Naive B cell (primary cell): ENCODE measurements at regions not wholly inside any gene's neighbourhood (a gene's known extent, or its start where the extent isn't known, plus 50 kb on each side); places are given as distances from the start of the nearest gene placed in this dataset.

Experiments
- ATAC-seq, 2 donors: fragments of 150-1000 bp; cut with Tn5 transposase; 2 replicates each; pipeline ENCODE4 v1.10.0; 2021; ENCODE audit warnings: low read depth in 2 of 2, mild to moderate bottlenecking in 2 of 2, moderate library complexity in 2 of 2
- DNase-seq: peaks from one replicate; pipeline ENCODE4 v3.0.0; 2022
- H3K27ac Mint-ChIP-seq, 6 donors: one replicate each; pipeline ENCODE4 v1.8.0; 2020 to 2022; ENCODE audit warnings: mild to moderate bottlenecking in 6 of 6, mixed read lengths in 6 of 6, moderate library complexity in 5 of 6, inconsistent platforms in 2 of 6
- H3K27me3 Mint-ChIP-seq, 3 donors: one replicate each; pipeline ENCODE4 v1.8.0; 2021 to 2022; ENCODE audit warnings: mixed read lengths in 3 of 3, mild to moderate bottlenecking in 1 of 3
- H3K36me3 Mint-ChIP-seq, 2 donors: one replicate each; pipeline ENCODE4 v1.8.0; 2020 to 2022; ENCODE audit warnings: mixed read lengths in 2 of 2, inconsistent platforms in 1 of 2, mild to moderate bottlenecking in 1 of 2
- H3K4me1 Mint-ChIP-seq, 3 donors: one replicate each; pipeline ENCODE4 v1.8.0; 2020 to 2022; ENCODE audit warnings: mixed read lengths in 3 of 3, inconsistent platforms in 1 of 3, mild to moderate bottlenecking in 1 of 3, moderate library complexity in 1 of 3
- H3K4me3 Mint-ChIP-seq, 8 donors: one replicate each; pipeline ENCODE4 v1.8.0; 2020 to 2022; ENCODE audit warnings: mild to moderate bottlenecking in 8 of 8, mixed read lengths in 8 of 8, moderate library complexity in 8 of 8, inconsistent platforms in 2 of 8
- H3K9me3 Mint-ChIP-seq, 7 donors: one replicate each; pipeline ENCODE4 v1.8.0; 2020 to 2022; ENCODE audit warnings: mixed read lengths in 7 of 7, mild to moderate bottlenecking in 5 of 7, inconsistent platforms in 2 of 7, moderate library complexity in 1 of 7

DNA sequence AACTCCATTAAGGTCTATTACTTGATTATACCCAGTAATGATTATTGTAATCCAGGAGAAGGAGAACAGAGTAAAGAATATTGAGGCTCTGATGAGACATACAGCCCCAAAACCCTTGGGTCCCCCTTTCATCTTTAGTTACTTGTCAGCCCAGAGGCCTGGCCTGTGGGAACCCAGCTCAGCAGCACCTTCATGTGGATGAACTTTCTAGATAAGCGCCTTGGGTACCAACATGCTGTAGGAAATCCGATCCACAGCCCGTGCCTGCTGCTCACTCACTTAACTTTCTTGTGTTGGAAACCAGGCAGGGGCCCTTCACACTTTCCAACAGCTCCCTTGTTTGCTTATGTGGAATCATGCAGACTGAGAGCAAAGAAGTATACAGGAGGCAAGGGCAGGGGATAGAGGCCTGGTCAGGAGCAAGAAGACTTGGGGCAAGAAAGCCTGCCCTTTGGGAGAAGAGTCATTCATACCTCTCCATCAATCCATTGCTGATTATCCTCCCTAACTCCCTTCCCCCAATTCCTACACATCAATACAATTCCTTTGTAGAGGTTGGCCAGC, 64.0 kb upstream of the SOX9 start:
- H3K36me3 Mint-ChIP-seq, result no peaks in the 10 kb centered on the region
- H3K4me1 Mint-ChIP-seq, result no peaks in the 10 kb centered on the region
- ATAC-seq (no peak), DNase-seq (no peak)
- H3K27me3 Mint-ChIP-seq, result peaks cover 0 to 4% (median 4%) of the 10 kb centered on the region in 3 donors
- peaks cover 0 to 5% (median 4%) of the 10 kb centered on the region in 7 donors for H3K9me3 Mint-ChIP-seq
- H3K27ac Mint-ChIP-seq, result no peak overlapping the region
- no peak overlapping the region for H3K4me3 Mint-ChIP-seq

DNA sequence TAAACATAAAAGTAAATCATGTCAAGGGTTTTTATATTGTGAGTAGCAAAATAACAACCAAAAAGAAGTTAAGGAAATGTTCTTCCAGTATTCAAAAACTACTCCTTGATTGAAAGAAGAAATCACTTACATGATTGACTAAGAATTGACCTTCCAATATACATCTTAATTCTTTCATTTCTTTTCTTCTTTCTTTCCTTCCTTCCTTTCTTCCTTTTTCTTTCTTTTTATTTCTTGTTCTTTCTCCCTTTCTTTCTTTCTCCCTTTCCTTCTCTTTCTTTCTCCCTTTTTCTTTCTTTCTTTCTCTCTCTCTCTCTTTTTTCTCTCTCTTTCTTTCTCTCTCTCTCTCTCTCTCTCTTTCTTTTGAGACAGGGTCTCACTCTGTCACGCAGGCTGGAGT, 60.7 kb upstream of the SOX9 start:
- Mint-ChIP-seq H3K4me1 (no peaks in the 10 kb centered on the region), H3K4me3 (no peak overlapping the region), H3K36me3 (no peaks in the 10 kb centered on the region), H3K27me3 (no peaks in the 10 kb centered on the region), H3K27ac (no peak overlapping the region), H3K9me3 (peaks cover 0 to 5% (median 2%) of the 10 kb centered on the region in 7 donors)
- DNase-seq (no peak), ATAC-seq (no peak)

DNA sequence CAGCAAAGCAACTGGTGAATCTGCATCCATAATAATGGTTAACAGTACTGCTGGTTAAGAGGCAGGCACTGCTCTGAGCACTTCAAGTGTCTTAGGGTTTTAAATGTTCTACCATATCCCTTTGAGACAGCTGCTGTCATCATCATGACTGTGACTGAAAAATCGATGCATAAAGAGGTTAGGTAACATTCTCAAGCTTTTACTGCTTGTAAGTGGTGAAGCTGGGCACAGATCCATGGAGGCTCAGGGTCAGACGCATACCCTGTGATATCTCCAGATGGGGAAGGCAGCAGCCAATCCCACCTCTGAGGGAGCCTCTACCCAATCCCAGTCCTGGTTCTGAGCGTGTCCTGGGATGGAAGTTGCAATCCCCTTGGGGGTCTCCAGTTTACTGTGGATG, 57.6 kb upstream of the SOX9 start:
- H3K27ac Mint-ChIP-seq, result no peak overlapping the region
- DNase-seq (no peak), ATAC-seq (no peak)
- H3K27me3 Mint-ChIP-seq, result no peaks in the 10 kb centered on the region
- no peaks in the 10 kb centered on the region for H3K4me1 Mint-ChIP-seq
- H3K4me3 Mint-ChIP-seq, result no peak overlapping the region
- H3K9me3 Mint-ChIP-seq, result peaks cover 0 to 14% (median 7%) of the 10 kb centered on the region in 7 donors
- no peaks in the 10 kb centered on the region for H3K36me3 Mint-ChIP-seq

DNA sequence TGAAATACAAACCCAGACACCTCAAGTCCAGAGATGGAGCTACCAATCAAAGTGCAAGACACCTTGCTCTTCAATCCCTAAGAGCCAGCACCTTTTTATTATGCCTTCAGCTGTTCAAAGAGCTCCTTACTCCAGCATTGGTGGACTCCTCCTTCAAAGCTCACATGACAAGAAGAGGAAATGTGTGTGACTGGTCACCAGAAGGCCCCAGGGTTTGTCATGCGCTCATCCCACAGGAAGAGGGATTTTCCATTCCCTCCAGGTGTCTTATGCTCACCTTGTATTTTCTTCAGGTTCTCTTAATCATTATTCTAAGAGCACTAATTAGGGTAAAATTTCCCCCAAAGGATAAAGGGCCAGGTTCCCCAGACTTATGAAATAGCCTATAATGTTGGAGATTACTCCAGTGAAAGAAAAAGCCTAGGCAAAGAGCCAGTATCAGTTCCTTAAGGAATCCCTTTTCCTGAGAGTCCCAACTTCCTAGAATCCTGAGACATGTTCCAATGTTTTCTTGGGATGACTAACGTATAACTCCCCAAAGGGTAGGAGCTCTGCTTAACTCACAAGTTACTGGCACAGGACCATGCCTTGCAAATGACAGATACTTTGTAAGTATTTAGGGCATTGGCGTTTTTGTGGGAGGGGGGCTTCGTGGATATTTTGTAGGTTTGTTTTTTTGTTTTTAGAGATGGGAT, 56.9 kb upstream of the SOX9 start:
- Mint-ChIP-seq H3K4me3 (no peak overlapping the region), H3K9me3 (peaks cover 0 to 17% (median 7%) of the 10 kb centered on the region in 7 donors), H3K27me3 (no peaks in the 10 kb centered on the region), H3K27ac (no peak overlapping the region), H3K4me1 (no peaks in the 10 kb centered on the region), H3K36me3 (no peaks in the 10 kb centered on the region)
- no peak for DNase-seq
- no peak for ATAC-seq

DNA sequence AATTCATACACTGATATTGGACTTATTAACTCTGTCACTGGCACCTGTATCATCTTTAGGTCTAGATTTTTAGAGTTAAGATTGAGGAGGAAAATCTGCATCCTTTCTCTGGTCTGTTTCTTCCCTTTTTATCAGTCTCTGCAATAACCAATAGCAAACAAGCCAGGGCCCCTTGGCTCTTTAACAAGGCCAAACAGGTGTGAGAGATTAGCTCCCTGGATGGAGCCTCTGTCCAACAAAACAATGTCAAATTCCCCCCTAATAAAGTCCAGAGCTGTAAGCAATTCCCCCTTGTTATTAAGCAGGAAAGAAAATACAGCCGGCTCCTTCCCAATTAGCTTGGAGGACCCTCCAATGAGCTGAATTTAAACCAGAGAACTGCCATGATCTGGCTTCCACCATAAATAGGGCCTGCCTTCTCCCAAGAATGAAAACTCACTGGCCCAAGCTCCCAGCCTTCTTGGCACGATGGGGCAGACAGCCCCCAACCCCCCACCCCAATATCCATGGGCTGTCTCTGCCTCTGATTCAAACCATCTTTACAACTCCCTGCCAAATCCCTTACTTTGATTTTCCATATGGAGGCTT, 56.1 kb upstream of the SOX9 start:
- Mint-ChIP-seq H3K9me3 (peaks cover 0 to 17% (median 7%) of the 10 kb centered on the region in 7 donors), H3K4me1 (no peaks in the 10 kb centered on the region), H3K27me3 (no peaks in the 10 kb centered on the region), H3K4me3 (no peak overlapping the region), H3K36me3 (no peaks in the 10 kb centered on the region), H3K27ac (no peak overlapping the region)
- no peak for ATAC-seq
- no peak for DNase-seq

DNA sequence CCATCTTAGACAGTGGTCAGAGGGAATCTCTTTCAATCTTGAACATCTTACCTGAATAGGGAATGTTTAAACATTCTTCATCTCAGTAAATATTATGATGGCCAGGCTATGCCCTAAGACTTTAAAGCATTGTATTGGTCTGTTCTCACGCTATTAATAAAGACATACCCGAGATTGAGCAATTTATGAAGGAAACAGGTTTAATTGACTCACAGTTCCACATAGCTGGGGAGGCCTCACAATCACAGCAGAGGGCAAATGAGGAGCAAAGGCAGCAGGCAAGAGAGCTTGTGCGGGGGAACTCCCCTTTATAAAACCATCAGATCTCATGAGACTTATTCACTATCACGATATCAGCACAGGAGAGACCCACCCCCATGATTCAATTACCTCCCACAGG, 55.3 kb upstream of the SOX9 start:
- H3K4me1 Mint-ChIP-seq, result no peaks in the 10 kb centered on the region
- no peak for DNase-seq
- no peak for ATAC-seq
- peaks cover 0 to 17% (median 7%) of the 10 kb centered on the region in 7 donors for H3K9me3 Mint-ChIP-seq
- H3K36me3 Mint-ChIP-seq, result no peaks in the 10 kb centered on the region
- no peaks in the 10 kb centered on the region for H3K27me3 Mint-ChIP-seq
- no peak overlapping the region for H3K4me3 Mint-ChIP-seq
- peak overlapping the region in 1 of 6 donors; percentile 1 for H3K27ac Mint-ChIP-seq

DNA sequence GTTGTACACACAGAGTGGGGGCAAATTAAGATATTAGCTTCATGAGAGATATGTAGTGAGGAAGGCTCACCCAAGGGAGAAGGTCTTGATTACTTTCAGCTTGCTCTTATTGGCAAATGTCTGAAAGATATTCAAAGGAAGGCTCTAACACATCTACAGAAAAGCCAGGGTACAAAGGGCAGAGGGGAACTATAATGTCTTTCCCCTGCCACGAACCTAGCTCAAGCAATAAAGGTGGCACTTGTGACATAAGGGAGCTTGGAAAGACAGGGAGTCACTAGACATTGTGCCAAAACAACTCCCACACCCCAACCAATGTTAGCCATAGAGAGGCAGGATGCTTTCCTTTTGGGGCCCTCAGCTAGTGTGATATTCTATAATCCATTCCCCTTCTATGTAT, 52.2 kb upstream of the SOX9 start:
- DNase-seq (no peak), ATAC-seq (no peak)
- H3K27me3 Mint-ChIP-seq, result no peaks in the 10 kb centered on the region
- no peak overlapping the region for H3K27ac Mint-ChIP-seq
- no peaks in the 10 kb centered on the region for H3K36me3 Mint-ChIP-seq
- no peak overlapping the region for H3K4me3 Mint-ChIP-seq
- H3K9me3 Mint-ChIP-seq, result peaks cover 0 to 17% (median 5%) of the 10 kb centered on the region in 7 donors
- H3K4me1 Mint-ChIP-seq, result no peaks in the 10 kb centered on the region

DNA sequence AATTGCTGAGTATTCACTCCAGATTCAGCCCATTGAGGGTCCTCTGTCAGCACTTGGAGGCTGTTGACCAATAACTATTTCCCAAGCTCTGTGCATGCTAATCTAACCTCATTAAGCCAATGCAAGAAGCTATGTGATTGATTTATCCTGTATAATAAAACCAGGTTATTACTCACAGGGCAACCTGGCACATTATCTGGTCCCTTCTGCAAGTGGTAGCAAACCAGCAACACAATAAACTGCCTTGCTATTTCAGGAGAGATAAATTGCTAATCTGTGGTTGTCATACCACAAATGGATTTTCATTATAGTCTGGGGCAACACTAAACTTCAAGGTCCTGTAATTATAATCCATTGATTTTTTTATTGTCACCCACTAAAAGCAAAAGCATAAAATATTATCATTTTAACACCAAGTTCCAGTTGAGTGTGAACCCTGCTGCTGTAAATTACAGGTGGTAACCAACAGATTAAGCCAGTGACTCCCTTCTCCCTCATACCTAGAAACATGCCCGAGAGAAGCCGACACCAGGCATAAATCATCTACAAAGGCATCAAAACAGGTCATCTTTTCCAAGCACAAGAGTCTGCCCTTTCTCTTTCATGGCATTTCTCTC, 51.1 kb upstream of the SOX9 start:
- Mint-ChIP-seq H3K9me3 (peaks cover 0 to 17% (median 5%) of the 10 kb centered on the region in 7 donors), H3K27me3 (peaks cover 0 to 4% (median 0%) of the 10 kb centered on the region in 3 donors), H3K4me3 (no peak overlapping the region), H3K27ac (no peak overlapping the region), H3K4me1 (no peaks in the 10 kb centered on the region), H3K36me3 (no peaks in the 10 kb centered on the region)
- no peak for ATAC-seq
- no peak for DNase-seq
